ENCODE measurements at regions not wholly inside any gene's neighbourhood (a gene's known extent, or its start where the extent isn't known, plus 50 kb on each side); places are given as distances from the start of the nearest gene placed in this dataset.
A peak's percentile ranks its signal among the peaks of the same experiment; 100 is the strongest.

DNA sequence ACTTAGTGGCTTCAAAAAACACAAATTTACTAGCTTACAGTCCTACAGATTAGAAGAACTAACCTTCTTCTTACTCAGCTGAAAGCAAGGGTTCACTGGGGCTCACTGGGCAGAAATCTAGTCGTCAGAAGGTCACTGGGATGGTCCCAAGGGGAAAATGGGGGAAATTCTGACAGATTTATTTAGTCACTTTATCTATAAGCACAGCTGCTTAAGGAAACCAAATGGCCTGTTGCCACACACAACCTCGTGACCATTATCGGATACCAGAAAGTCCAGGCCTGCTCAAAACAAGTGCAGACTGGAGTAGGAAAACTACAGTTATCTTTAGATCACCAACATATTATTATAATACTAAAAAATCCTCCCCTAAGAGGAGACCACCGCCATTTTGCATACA is 374.6 kb upstream of the ASIC2 start:
- no peak for DNase-seq
- H3K27ac Mint-ChIP-seq, result no peak overlapping the region
- H3K4me3 Mint-ChIP-seq, result no peak overlapping the region
- H3K27me3 Mint-ChIP-seq, result peaks cover 33% of the 10 kb centered on the region
- CTCF ChIA-PET, result no interaction called here
- H3K4me1 Mint-ChIP-seq, result peaks cover 12% of the 10 kb centered on the region
- POLR2A ChIA-PET, result no interaction called here
- H3K36me3 Mint-ChIP-seq (ENCODE audit: low read depth), result no peaks in the 10 kb centered on the region
- no peaks in the 10 kb centered on the region for H3K9me3 Mint-ChIP-seq

DNA sequence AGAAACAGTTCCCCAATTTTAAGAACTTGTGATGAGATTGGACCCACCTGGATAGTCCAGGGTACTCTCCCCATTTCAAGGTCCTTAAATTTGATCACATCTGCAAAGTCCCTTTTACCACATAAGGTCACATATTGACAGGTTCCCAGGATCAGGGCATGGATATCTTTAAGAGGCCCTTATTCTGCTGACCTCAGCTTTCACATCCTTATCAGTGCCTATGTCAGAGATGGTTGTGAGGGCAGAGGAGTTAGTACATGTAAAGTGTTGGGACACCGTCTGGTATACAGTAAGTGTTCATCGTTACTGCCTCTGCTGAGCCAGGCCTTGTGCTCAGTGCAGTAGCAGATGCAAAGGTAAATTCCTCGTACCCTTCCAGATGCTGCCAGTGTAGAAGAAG is 375.4 kb upstream of the ASIC2 start:
- H3K9me3 Mint-ChIP-seq, result no peaks in the 10 kb centered on the region
- H3K27ac Mint-ChIP-seq, result no peak overlapping the region
- peaks cover 12% of the 10 kb centered on the region for H3K4me1 Mint-ChIP-seq
- H3K27me3 Mint-ChIP-seq, result peaks cover 30% of the 10 kb centered on the region
- no peak for DNase-seq
- POLR2A ChIA-PET, result no interaction called here
- no peak overlapping the region for H3K4me3 Mint-ChIP-seq
- CTCF ChIA-PET, result no interaction called here
- H3K36me3 Mint-ChIP-seq (ENCODE audit: low read depth), result no peaks in the 10 kb centered on the region

DNA sequence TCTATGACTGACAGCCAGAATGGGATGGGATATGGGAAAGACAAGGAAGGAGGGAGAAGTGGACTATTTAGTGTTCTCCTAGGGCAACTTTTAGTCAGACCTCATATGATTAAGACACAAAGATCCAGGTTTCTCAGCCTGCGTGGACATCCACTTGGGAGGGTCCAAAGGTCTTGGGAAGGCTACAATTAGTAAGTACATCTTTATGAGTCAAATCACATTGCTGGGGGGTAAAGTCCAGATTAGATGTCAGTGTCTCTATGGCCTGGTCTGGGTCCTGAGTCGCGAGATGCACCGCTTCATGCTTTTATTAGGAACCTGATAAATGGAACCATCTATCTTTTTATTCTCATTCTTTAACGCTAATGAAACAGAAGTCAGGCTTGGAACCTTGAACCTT is 378.4 kb upstream of the ASIC2 start:
- POLR2A ChIA-PET, result no interaction called here
- no peaks in the 10 kb centered on the region for H3K36me3 Mint-ChIP-seq (ENCODE audit: low read depth)
- H3K4me3 Mint-ChIP-seq, result no peak overlapping the region
- no peaks in the 10 kb centered on the region for H3K9me3 Mint-ChIP-seq
- H3K27me3 Mint-ChIP-seq, result peaks cover 8% of the 10 kb centered on the region
- H3K27ac Mint-ChIP-seq, result no peak overlapping the region
- DNase-seq, result no peak
- peaks cover 10% of the 10 kb centered on the region for H3K4me1 Mint-ChIP-seq
- CTCF ChIA-PET, result no interaction called here

DNA sequence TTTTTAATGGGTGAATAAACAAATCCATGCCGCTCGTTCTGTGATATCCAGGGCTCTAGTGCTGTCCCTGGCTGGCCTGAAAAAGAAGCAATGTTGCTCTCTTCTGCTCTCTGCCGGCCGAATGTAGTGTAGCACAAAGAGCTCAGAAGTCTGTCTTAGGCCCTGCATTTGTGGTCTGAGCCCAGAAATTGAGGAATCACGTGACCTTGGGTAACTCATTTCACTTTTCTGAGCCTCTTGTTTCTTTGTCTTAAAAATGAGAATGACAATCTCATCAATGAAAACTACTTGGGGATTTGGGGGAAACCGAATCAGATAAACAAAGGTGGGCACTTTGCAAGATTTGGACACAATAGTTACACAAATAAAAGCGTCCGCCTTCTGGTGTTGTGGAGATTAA is 381.6 kb upstream of the ASIC2 start:
- no peaks in the 10 kb centered on the region for H3K9me3 Mint-ChIP-seq
- H3K27ac Mint-ChIP-seq, result no peak overlapping the region
- POLR2A ChIA-PET, result no interaction called here
- peak; percentile 62 for DNase-seq
- no peaks in the 10 kb centered on the region for H3K36me3 Mint-ChIP-seq (ENCODE audit: low read depth)
- H3K4me1 Mint-ChIP-seq, result no peaks in the 10 kb centered on the region
- peaks cover 9% of the 10 kb centered on the region for H3K27me3 Mint-ChIP-seq
- CTCF ChIA-PET, result no interaction called here
- H3K4me3 Mint-ChIP-seq, result no peak overlapping the region

DNA sequence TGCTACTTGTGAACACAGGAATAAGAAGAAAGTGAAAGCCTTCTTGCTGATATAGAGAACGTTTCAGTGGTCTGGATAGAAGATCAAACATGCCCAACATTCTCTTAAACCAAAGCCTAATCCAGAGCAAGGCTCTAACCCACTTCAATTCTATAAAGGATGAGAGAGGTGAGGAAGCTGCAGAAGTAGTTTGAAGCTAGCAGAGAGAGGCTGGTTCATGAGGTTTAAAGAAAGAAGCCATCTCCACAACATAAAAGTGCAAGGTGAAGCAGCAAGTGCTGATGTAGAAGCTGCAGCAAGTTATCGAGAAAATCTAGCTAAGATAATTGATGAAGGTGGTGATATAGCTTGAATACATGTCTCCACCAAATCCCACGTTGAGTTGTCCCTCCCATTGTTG is 383.3 kb upstream of the ASIC2 start:
- no peak overlapping the region for H3K4me3 Mint-ChIP-seq
- no peaks in the 10 kb centered on the region for H3K36me3 Mint-ChIP-seq (ENCODE audit: low read depth)
- CTCF ChIA-PET, result interaction anchor here (0.9 to 1.2 kb wide), 2 partner anchors 26 to 156 kb away, joined by 3 read pairs; no protein-coding TSS in a partner anchor
- POLR2A ChIA-PET, result no interaction called here
- peaks cover 7% of the 10 kb centered on the region for H3K27me3 Mint-ChIP-seq
- H3K9me3 Mint-ChIP-seq, result no peaks in the 10 kb centered on the region
- H3K27ac Mint-ChIP-seq, result no peak overlapping the region
- no peaks in the 10 kb centered on the region for H3K4me1 Mint-ChIP-seq
- no peak for DNase-seq

DNA sequence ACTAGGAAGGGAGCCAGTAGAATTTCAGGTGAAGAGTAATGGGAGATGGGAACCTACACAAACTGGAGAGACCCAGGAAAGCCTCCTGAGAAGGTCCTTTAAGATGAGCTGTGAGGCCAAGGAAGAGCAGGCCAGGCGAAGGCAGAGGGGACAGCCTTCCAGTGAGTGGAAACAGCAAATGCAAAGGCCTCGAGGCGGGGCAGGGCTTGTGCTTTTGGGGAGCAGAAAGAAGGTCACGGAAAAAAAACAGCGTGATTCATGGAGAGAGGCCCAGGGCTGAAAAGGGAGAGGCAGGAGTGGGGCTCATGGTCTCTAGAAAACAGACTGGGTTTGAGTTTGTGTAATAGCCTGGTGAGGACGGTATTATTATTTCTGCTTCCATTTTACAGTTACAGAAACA is 386.5 kb upstream of the ASIC2 start:
- Mint-ChIP-seq H3K36me3 (ENCODE audit: low read depth) (no peaks in the 10 kb centered on the region), H3K9me3 (no peaks in the 10 kb centered on the region), H3K27ac (no peak overlapping the region), H3K4me3 (no peak overlapping the region), H3K27me3 (peaks cover 2% of the 10 kb centered on the region), H3K4me1 (no peaks in the 10 kb centered on the region)
- CTCF ChIA-PET, result no interaction called here
- DNase-seq, result no peak
- POLR2A ChIA-PET, result no interaction called here

DNA sequence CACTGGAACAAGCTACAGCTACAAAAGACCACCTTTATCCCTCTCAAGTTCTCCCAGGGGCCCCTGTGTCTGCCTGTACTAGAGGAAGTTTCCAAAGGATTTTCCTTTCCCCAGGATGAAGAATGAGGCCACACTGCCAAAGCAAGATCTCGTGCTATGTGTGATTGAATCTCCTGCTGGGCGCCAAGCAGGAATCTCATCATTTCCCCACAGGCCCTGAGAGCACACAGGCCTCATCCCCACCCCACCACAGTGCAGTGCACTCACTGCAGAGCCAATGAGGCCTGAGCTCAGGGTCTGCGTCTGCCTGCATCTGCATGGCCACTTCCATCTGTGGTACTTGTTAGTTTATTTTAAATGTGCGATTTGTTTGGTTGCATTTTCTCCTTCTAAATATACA is 387.4 kb upstream of the ASIC2 start:
- CTCF ChIA-PET, result no interaction called here
- no peak for DNase-seq
- Mint-ChIP-seq H3K27me3 (peaks cover 2% of the 10 kb centered on the region), H3K27ac (no peak overlapping the region), H3K4me1 (no peaks in the 10 kb centered on the region), H3K4me3 (no peak overlapping the region), H3K36me3 (ENCODE audit: low read depth) (no peaks in the 10 kb centered on the region), H3K9me3 (no peaks in the 10 kb centered on the region)
- POLR2A ChIA-PET, result no interaction called here

DNA sequence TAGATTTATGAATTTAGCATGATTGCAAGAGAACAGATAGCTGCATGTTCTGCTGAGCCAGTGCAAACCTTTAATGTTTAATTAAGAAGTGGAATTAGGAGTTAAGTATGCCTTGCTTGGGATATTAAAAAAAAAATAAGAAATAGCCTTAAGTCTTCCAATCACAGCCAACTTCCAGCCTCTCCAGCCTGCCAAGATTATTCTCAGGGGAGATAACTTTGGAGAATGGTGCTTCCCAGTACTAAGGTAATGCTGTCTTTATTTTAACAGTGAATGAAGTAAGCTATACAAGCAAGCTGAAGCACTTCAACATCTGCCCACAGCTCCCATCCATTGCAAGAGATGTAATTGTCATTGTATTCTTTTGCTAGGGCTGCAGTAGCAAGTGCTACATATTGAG is 389.5 kb upstream of the ASIC2 start:
- POLR2A ChIA-PET, result no interaction called here
- Mint-ChIP-seq H3K4me3 (no peak overlapping the region), H3K27ac (no peak overlapping the region), H3K27me3 (no peaks in the 10 kb centered on the region), H3K4me1 (no peaks in the 10 kb centered on the region), H3K9me3 (no peaks in the 10 kb centered on the region), H3K36me3 (ENCODE audit: low read depth) (no peaks in the 10 kb centered on the region)
- no peak for DNase-seq
- CTCF ChIA-PET, result no interaction called here

DNA sequence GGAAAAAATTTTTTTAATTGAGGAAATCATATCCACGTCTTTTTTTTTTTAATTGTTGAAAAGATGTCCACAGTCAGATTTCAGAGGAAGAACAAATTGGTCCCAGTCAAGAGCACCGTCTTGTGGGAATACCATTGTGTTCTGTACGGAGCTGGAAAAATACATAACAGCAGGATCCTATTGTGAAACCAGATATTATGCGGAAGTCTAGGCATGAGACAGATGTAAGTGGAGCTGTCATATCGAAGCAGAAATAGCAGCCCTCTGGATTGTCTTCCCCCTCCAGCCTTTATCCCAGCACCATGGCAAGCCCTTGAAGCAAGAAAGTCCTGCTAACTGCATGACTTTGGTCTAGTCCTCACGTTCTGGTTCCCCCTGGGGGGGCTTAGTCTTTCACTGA is 391.6 kb upstream of the ASIC2 start:
- POLR2A ChIA-PET, result no interaction called here
- no peaks in the 10 kb centered on the region for H3K36me3 Mint-ChIP-seq (ENCODE audit: low read depth)
- CTCF ChIA-PET, result interaction anchor here (0.6 kb wide), 1 partner anchor 38 kb away, joined by 3 read pairs; no protein-coding TSS in a partner anchor
- H3K27me3 Mint-ChIP-seq, result no peaks in the 10 kb centered on the region
- DNase-seq, result no peak
- no peaks in the 10 kb centered on the region for H3K4me1 Mint-ChIP-seq
- H3K9me3 Mint-ChIP-seq, result no peaks in the 10 kb centered on the region
- H3K4me3 Mint-ChIP-seq, result no peak overlapping the region
- no peak overlapping the region for H3K27ac Mint-ChIP-seq

DNA sequence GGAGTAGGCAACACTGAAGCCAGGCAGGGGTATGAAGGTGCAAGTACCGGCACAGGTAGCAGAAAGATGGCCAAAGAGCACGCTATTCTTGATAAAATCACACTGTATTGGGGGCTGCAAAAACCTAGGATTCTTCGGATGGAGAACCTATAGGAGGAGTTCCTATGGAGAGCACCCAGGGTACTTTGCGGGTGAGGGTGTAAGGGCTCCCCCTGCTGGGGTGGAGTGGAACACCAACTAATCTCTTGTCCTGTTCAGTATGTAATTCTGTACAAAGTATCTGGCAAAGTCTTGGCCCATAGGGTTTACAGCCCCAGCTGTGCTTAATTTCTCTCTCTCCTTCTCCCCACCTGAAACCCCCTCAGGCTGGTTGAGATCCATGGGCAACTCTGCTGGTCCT is 393.1 kb upstream of the ASIC2 start:
- Mint-ChIP-seq H3K4me1 (no peaks in the 10 kb centered on the region), H3K36me3 (ENCODE audit: low read depth) (no peaks in the 10 kb centered on the region), H3K27ac (no peak overlapping the region), H3K4me3 (no peak overlapping the region), H3K27me3 (no peaks in the 10 kb centered on the region), H3K9me3 (no peaks in the 10 kb centered on the region)
- peak; percentile 17 for DNase-seq
- ChIA-PET POLR2A (no interaction called here), CTCF (interaction anchor here (0.8 kb wide), 1 partner anchor 262 kb away, joined by 3 read pairs; no protein-coding TSS in a partner anchor)

DNA sequence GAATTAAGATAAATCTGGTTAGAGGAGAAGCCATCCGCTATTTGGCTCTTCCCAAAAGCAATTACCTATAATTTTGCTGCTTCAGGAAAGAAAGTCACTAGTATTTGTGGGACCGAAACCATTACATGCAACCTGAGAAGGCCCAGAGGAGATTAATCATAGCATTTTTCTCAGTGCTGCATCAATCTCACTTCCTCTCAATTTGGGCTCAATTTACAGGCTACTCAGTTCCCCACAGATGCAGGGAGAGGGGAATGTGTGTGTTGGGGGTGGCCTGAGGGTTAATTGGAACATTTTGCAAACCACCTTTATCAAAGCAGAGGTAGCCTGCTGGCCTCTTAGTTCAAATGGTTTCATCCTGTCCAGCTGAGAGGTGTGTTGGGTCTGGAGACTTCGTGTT is 394.7 kb upstream of the ASIC2 start:
- Mint-ChIP-seq H3K4me3 (no peak overlapping the region), H3K27me3 (no peaks in the 10 kb centered on the region), H3K27ac (no peak overlapping the region), H3K4me1 (no peaks in the 10 kb centered on the region), H3K9me3 (no peaks in the 10 kb centered on the region), H3K36me3 (ENCODE audit: low read depth) (no peaks in the 10 kb centered on the region)
- ChIA-PET POLR2A (no interaction called here), CTCF (no interaction called here)
- no peak for DNase-seq

DNA sequence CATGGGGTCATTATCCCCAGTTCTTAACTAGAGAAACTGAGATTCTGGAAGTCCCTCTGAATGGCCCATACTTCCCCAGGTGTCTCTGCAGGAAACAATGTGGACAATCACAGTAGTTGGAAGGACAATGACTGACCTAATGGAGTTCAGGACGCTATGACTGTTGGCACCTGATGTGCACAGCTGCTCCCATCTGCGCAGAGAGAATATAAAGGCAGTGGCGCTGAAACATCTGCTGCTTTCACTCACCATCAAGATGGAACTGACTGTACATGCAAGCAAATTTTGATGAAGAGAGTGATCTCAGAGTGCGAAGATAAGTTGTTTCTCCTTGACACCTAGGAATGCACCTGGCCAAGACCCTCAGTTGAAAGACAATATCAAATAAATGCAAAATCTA is 395.7 kb upstream of the ASIC2 start:
- Mint-ChIP-seq H3K4me1 (no peaks in the 10 kb centered on the region), H3K4me3 (no peak overlapping the region), H3K27ac (no peak overlapping the region), H3K27me3 (no peaks in the 10 kb centered on the region), H3K9me3 (no peaks in the 10 kb centered on the region), H3K36me3 (ENCODE audit: low read depth) (no peaks in the 10 kb centered on the region)
- CTCF ChIA-PET, result no interaction called here
- POLR2A ChIA-PET, result no interaction called here
- DNase-seq, result no peak

DNA sequence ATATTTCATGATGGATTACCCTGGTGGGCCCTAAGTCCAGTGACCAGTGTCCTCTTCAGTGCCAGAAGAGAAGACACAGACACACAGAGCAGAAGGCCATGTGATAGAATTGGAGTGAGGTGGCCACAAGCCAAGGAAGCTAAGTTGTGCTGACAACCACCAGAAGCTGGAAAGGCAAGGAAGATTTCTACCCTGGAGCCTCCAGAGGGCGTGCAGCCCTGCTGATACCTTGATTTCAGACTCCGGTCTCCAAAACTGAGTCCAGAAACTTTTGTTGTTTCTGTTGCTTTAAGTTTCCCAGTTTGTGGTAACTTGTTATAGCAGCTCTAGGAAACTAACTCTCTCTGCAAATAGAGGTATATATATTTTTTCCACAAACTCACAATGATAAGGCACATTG is 396.6 kb upstream of the ASIC2 start:
- ChIA-PET CTCF (no interaction called here), POLR2A (no interaction called here)
- DNase-seq, result no peak
- Mint-ChIP-seq H3K27me3 (peaks cover 4% of the 10 kb centered on the region), H3K36me3 (ENCODE audit: low read depth) (no peaks in the 10 kb centered on the region), H3K27ac (no peak overlapping the region), H3K4me1 (no peaks in the 10 kb centered on the region), H3K4me3 (no peak overlapping the region), H3K9me3 (no peaks in the 10 kb centered on the region)

DNA sequence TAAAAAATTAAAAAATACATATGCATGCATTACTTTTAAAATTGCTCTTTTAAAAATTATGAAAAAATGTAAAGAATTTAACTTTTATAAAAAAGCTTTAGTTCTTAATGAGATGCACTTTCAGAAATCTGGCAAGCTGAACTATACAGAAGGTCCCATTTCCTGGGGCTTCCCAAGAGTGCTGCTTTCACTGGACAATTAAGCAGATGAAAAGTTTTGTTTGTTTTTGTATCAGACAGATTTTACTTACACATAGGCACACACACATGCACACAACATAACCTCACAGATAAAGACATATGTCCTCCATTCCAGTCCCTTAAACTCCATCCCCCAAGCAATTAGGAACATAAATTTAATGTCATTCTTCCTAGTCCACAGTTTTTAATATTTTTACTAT is 402.3 kb upstream of the ASIC2 start:
- DNase-seq, result no peak
- Mint-ChIP-seq H3K4me3 (no peak overlapping the region), H3K4me1 (no peaks in the 10 kb centered on the region), H3K9me3 (no peaks in the 10 kb centered on the region), H3K27ac (no peak overlapping the region), H3K27me3 (peaks cover 7% of the 10 kb centered on the region), H3K36me3 (ENCODE audit: low read depth) (no peaks in the 10 kb centered on the region)
- ChIA-PET POLR2A (no interaction called here), CTCF (no interaction called here)

DNA sequence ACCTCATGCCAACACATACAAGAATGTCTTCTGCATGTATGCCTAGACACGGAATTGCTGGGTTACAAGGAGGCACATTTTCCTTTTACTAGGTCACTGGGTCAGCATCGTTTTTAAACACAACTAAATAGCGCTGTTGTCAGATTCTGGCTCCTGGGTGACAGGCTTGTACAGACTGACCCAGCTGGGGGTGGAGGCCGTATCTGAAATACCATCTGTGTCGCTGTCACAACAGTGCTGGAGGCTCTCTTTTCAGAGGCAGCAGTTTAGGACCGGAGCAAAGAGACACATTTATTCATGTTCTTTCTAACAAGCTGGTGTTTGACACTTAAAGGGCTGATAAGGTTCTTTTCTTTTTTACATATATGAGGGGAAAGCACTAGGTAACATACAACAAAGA is 403.0 kb upstream of the ASIC2 start:
- H3K36me3 Mint-ChIP-seq (ENCODE audit: low read depth), result no peaks in the 10 kb centered on the region
- ChIA-PET POLR2A (no interaction called here), CTCF (no interaction called here)
- no peak overlapping the region for H3K4me3 Mint-ChIP-seq
- peaks cover 7% of the 10 kb centered on the region for H3K27me3 Mint-ChIP-seq
- no peaks in the 10 kb centered on the region for H3K4me1 Mint-ChIP-seq
- H3K9me3 Mint-ChIP-seq, result no peaks in the 10 kb centered on the region
- no peak overlapping the region for H3K27ac Mint-ChIP-seq
- no peak for DNase-seq

Measured in activated CD4-positive, alpha-beta T cell treated with anti-CD3 and anti-CD28 coated beads, Interleukin-2, amount 10 ng/mL, durations not matched to agents 7 days and 5 days (primary cell).